Panc1 (cell line): ENCODE measurements at regions not wholly inside any gene's neighbourhood (a gene's known extent, or its start where the extent isn't known, plus 50 kb on each side); places are given as distances from the start of the nearest gene placed in this dataset.

Experiments used
- POLR2AphosphoS5 ChIP-seq: IDR thresholded peaks from 2 replicates; pipeline ENCODE4 v1.6.1; 2012; ENCODE audit warnings: mild to moderate bottlenecking, low read depth, low read length, moderate library complexity
- TCF7L2 ChIP-seq: IDR thresholded peaks from 2 replicates; pipeline ENCODE4 v1.6.1; 2011; ENCODE audit warnings: mild to moderate bottlenecking, low read depth, low read length, inconsistent platforms
- TF ChIP-seq, protein P1 (sequence below): fragments of 450-650 bp; IDR thresholded peaks from 2 replicates; pipeline ENCODE4 v1.5.1; 2017; ENCODE audit warnings: mild to moderate bottlenecking
- TF ChIP-seq, protein P2 (sequence below), 2 experiments: IDR thresholded peaks; 2 replicates each; pipeline ENCODE4 v1.6.1; 2011 to 2012; ENCODE audit warnings: low read depth in 2 of 2, control low read depth in 1 of 2, low read length in 1 of 2, mild to moderate bottlenecking in 1 of 2, moderate library complexity in 1 of 2; ENCODE audit not compliant: insufficient read depth in 1 of 2

DNA sequence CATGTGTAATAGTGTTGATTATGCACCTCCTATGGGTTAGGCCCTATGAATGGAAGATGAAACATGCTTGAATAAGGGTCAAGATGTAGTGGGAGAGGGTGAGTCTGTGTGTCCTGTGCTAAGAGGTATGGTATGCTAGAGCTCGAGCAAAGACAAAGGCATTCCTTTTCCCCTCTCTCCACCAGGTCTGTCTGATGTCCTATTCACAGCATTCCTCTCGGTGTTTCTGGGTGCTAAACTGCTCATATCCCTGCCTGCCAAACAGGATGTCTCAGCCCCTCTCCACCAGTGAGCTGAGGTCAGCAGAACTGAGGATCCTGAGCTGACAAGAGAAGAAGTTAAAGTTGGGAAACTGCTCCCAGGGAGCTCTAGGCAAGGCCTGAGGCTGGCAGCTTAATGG lies 344.9 kb downstream of the TSN start:
- TF ChIP-seq, protein P1, sequence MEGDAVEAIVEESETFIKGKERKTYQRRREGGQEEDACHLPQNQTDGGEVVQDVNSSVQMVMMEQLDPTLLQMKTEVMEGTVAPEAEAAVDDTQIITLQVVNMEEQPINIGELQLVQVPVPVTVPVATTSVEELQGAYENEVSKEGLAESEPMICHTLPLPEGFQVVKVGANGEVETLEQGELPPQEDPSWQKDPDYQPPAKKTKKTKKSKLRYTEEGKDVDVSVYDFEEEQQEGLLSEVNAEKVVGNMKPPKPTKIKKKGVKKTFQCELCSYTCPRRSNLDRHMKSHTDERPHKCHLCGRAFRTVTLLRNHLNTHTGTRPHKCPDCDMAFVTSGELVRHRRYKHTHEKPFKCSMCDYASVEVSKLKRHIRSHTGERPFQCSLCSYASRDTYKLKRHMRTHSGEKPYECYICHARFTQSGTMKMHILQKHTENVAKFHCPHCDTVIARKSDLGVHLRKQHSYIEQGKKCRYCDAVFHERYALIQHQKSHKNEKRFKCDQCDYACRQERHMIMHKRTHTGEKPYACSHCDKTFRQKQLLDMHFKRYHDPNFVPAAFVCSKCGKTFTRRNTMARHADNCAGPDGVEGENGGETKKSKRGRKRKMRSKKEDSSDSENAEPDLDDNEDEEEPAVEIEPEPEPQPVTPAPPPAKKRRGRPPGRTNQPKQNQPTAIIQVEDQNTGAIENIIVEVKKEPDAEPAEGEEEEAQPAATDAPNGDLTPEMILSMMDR = no peak
- TF ChIP-seq, protein P2, sequence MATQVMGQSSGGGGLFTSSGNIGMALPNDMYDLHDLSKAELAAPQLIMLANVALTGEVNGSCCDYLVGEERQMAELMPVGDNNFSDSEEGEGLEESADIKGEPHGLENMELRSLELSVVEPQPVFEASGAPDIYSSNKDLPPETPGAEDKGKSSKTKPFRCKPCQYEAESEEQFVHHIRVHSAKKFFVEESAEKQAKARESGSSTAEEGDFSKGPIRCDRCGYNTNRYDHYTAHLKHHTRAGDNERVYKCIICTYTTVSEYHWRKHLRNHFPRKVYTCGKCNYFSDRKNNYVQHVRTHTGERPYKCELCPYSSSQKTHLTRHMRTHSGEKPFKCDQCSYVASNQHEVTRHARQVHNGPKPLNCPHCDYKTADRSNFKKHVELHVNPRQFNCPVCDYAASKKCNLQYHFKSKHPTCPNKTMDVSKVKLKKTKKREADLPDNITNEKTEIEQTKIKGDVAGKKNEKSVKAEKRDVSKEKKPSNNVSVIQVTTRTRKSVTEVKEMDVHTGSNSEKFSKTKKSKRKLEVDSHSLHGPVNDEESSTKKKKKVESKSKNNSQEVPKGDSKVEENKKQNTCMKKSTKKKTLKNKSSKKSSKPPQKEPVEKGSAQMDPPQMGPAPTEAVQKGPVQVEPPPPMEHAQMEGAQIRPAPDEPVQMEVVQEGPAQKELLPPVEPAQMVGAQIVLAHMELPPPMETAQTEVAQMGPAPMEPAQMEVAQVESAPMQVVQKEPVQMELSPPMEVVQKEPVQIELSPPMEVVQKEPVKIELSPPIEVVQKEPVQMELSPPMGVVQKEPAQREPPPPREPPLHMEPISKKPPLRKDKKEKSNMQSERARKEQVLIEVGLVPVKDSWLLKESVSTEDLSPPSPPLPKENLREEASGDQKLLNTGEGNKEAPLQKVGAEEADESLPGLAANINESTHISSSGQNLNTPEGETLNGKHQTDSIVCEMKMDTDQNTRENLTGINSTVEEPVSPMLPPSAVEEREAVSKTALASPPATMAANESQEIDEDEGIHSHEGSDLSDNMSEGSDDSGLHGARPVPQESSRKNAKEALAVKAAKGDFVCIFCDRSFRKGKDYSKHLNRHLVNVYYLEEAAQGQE (IDR thresholded peaks at IDR 0.05; ENCODE audit: insufficient read depth in 1 of 2, low read depth in 2 of 2, low read length in 1 of 2) = no peak
- no peak for TF ChIP-seq POLR2AphosphoS5
- no peak for TF ChIP-seq TCF7L2
